ENCODE measurements at regions not wholly inside any gene's neighbourhood (a gene's known extent, or its start where the extent isn't known, plus 50 kb on each side); places are given as distances from the start of the nearest gene placed in this dataset.

DNA sequence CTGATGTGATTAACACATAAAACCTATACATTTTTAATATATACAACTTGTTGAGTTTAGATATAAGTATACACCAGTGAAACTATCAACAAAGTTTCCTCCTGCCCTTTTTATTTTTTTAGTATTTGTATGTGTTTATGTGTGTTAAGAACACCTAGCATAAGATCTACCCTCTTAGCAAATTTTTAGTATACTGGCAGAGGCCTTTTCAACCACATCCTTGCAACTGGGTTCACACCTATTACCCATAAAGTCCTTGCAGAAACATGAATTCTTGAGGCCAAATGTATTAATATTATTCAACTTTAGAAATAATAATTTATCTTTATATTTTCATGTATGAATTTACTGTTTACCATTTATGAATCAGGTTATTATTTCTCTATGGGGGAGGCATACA is 119.7 kb upstream of the CRIM1 start:
- DNase-seq (no peak), ATAC-seq (no peak)
- TF ChIP-seq POLR2A (IDR thresholded peaks at IDR 0.05): no peak
- TF ChIP-seq, protein P1, sequence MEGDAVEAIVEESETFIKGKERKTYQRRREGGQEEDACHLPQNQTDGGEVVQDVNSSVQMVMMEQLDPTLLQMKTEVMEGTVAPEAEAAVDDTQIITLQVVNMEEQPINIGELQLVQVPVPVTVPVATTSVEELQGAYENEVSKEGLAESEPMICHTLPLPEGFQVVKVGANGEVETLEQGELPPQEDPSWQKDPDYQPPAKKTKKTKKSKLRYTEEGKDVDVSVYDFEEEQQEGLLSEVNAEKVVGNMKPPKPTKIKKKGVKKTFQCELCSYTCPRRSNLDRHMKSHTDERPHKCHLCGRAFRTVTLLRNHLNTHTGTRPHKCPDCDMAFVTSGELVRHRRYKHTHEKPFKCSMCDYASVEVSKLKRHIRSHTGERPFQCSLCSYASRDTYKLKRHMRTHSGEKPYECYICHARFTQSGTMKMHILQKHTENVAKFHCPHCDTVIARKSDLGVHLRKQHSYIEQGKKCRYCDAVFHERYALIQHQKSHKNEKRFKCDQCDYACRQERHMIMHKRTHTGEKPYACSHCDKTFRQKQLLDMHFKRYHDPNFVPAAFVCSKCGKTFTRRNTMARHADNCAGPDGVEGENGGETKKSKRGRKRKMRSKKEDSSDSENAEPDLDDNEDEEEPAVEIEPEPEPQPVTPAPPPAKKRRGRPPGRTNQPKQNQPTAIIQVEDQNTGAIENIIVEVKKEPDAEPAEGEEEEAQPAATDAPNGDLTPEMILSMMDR (IDR thresholded peaks at IDR 0.05): no peak
- H3K36me3 ChIP-seq: no peaks in the 10 kb centered on the region
- H3K27me3 ChIP-seq: peaks cover 0 to 7% (median 0%) of the 10 kb centered on the region in 9 donors
- H3K27ac ChIP-seq: no peak overlapping the region
- no peaks in the 10 kb centered on the region for H3K9me3 ChIP-seq
- no peak overlapping the region for H3K4me3 ChIP-seq
- intact Hi-C loops (cut with DNase I): no loop called here
- H3K4me1 ChIP-seq: no peaks in the 10 kb centered on the region

DNA sequence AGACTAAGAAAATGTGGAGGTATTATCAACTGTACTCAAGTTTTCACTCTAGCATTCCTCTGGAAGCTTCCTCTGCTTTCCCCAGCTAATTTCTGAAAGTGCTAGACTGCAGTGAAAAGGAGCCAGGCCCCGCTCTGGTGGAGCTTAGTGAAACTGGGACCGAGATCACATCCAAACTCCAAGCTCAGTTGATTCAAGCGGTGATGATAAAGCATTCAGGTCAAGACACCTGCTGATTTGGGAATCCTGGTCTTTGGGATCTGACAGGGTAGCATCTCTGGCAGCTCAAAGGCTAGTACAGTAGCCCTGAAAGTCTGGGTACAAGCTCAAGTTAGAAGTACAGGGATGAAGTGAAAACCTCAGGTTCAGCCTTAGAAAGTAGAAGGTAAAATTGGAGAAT is 120.2 kb upstream of the CRIM1 start:
- H3K36me3 ChIP-seq: no peaks in the 10 kb centered on the region
- H3K4me3 ChIP-seq: no peak overlapping the region
- TF ChIP-seq, protein P1 (IDR thresholded peaks at IDR 0.05): no peak
- TF ChIP-seq POLR2A (IDR thresholded peaks at IDR 0.05): no peak
- no peak for ATAC-seq
- no peak overlapping the region for H3K27ac ChIP-seq
- intact Hi-C loops (cut with DNase I): no loop called here
- no peaks in the 10 kb centered on the region for H3K9me3 ChIP-seq
- DNase-seq: no peak
- H3K27me3 ChIP-seq: peaks cover 0 to 7% (median 0%) of the 10 kb centered on the region in 9 donors
- H3K4me1 ChIP-seq: no peaks in the 10 kb centered on the region
- 73 to 83% (median 74%) methylated on average over 3 of the region's 3 CpGs for WGBS, 4 donors

DNA sequence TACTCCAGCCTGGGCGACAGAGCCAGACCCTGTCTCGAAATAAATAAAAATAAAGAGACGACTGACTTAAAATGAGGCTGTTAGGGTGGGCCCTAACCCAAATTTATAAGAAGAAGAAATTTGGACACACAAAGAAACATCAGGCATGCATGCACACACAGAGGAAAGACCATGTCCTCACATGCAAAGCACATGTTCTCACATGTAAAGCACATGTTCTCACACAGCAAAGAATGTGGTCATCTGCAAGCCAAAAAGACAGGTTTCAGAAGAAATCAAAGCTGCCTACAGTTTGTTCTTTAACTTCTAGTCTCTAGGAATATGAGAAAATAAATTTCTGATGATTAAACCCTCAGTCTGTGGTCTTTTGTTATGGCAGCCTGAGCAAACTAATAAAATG is 132.3 kb upstream of the CRIM1 start:
- intact Hi-C loops (cut with DNase I): no loop called here
- H3K27ac ChIP-seq: no peak overlapping the region
- no peak overlapping the region for H3K4me3 ChIP-seq
- no peak for DNase-seq
- TF ChIP-seq POLR2A (IDR thresholded peaks at IDR 0.05): no peak
- TF ChIP-seq, protein P1 (IDR thresholded peaks at IDR 0.05): no peak
- no peaks in the 10 kb centered on the region for H3K4me1 ChIP-seq
- no peaks in the 10 kb centered on the region for H3K27me3 ChIP-seq
- H3K9me3 ChIP-seq: peaks cover 0 to 6% (median 0%) of the 10 kb centered on the region in 12 donors
- no peaks in the 10 kb centered on the region for H3K36me3 ChIP-seq
- no peak for ATAC-seq
- WGBS, 4 donors: 54 to 65% (median 61%) methylated on average over 3 of the region's 3 CpGs

DNA sequence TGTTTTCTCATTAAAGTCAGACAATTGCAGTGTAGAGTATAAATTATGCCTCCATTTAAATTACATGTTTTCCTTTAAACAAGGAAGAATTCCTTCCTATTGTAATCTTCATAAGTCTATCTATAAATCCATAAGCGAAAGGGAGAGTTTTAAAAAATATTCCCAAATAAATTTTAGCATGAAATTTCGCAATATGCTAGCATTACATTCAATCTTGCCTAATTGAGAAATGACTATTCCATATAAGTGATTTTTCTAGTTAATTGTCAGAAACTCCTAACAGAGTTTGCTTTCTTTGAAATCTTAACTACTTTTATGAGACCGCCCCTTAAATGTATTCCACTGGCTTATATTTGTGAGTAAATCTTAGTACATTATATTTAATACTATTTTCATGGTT is 133.1 kb upstream of the CRIM1 start:
- DNase-seq (no peak), ATAC-seq (no peak)
- WGBS, 4 donors: 92 to 94% (median 94%) methylated on average over 3 of the region's 3 CpGs
- Histone ChIP-seq H3K4me3 (no peak overlapping the region), H3K27me3 (no peaks in the 10 kb centered on the region), H3K4me1 (no peaks in the 10 kb centered on the region), H3K36me3 (no peaks in the 10 kb centered on the region), H3K9me3 (peaks cover 0 to 6% (median 0%) of the 10 kb centered on the region in 12 donors), H3K27ac (no peak overlapping the region)
- TF ChIP-seq, protein P1 (IDR thresholded peaks at IDR 0.05): no peak
- no peak for TF ChIP-seq POLR2A (IDR thresholded peaks at IDR 0.05)
- intact Hi-C loops (cut with DNase I): no loop called here
